Type B pancreatic cell (in vitro differentiated cells): ENCODE measurements at regions not wholly inside any gene's neighbourhood (a gene's known extent, or its start where the extent isn't known, plus 50 kb on each side); places are given as distances from the start of the nearest gene placed in this dataset.

Experiments
- DNase-seq: peaks from one replicate; pipeline ENCODE4 v3.0.0; 2021; ENCODE audit warnings: mixed read lengths; ENCODE audit not compliant: unreplicated experiment; ENCODE audit errors: extremely low spot score
- H3K27ac Mint-ChIP-seq: 2 replicates; pipeline ENCODE4 v1.8.0; 2021; ENCODE audit warnings: mild to moderate bottlenecking, mixed read lengths
- H3K27me3 Mint-ChIP-seq: 2 replicates; pipeline ENCODE4 v1.8.0; 2021; ENCODE audit warnings: mixed read lengths
- H3K36me3 Mint-ChIP-seq: 2 replicates; pipeline ENCODE4 v1.8.0; 2021; ENCODE audit warnings: mixed read lengths
- H3K4me1 Mint-ChIP-seq: one replicate; pipeline ENCODE4 v1.8.0; 2021; ENCODE audit warnings: mixed read lengths; ENCODE audit not compliant: unreplicated experiment
- H3K4me3 Mint-ChIP-seq: 2 replicates; pipeline ENCODE4 v1.8.0; 2021; ENCODE audit warnings: mild to moderate bottlenecking, mixed read lengths
- H3K9me3 Mint-ChIP-seq: 2 replicates; pipeline ENCODE4 v1.8.0; 2021; ENCODE audit warnings: mixed read lengths
- CTCF ChIP-seq: fragments of 200-600 bp; sonication (generic); conservative IDR thresholded peaks from 2 replicates; pipeline ENCODE4 v1.5.0; 2021; ENCODE audit warnings: antibody characterized with exemption, mild to moderate bottlenecking

- peaks cover 84% of the 10 kb centered on the region for H3K27me3 Mint-ChIP-seq
- no peaks in the 10 kb centered on the region for H3K36me3 Mint-ChIP-seq
- H3K27ac Mint-ChIP-seq, result no peak overlapping the region
- no peak for TF ChIP-seq CTCF
- DNase-seq, result no peak
- no peaks in the 10 kb centered on the region for H3K9me3 Mint-ChIP-seq
- H3K4me1 Mint-ChIP-seq, result peaks cover 9% of the 10 kb centered on the region
- H3K4me3 Mint-ChIP-seq, result peak overlapping the region; percentile 40
These were observed 120.7 kb upstream of the C14orf180 start for GRCh38 chr14:104458845-104459244.

- H3K27me3 Mint-ChIP-seq, result peaks cover 87% of the 10 kb centered on the region
- peak overlapping the region; percentile 48 for H3K4me3 Mint-ChIP-seq
- H3K4me1 Mint-ChIP-seq, result peaks cover 9% of the 10 kb centered on the region
- H3K9me3 Mint-ChIP-seq, result no peaks in the 10 kb centered on the region
- no peaks in the 10 kb centered on the region for H3K36me3 Mint-ChIP-seq
- no peak for TF ChIP-seq CTCF
- no peak overlapping the region for H3K27ac Mint-ChIP-seq
- no peak for DNase-seq
These were observed 118.5 kb upstream of the C14orf180 start for GRCh38 chr14:104460791-104461651.

- no peaks in the 10 kb centered on the region for H3K9me3 Mint-ChIP-seq
- peaks cover 9% of the 10 kb centered on the region for H3K4me1 Mint-ChIP-seq
- peak; percentile 65 for DNase-seq
- no peak for TF ChIP-seq CTCF
- H3K27ac Mint-ChIP-seq, result no peak overlapping the region
- H3K4me3 Mint-ChIP-seq, result peak overlapping the region; percentile 78
- peaks cover 86% of the 10 kb centered on the region for H3K27me3 Mint-ChIP-seq
- no peaks in the 10 kb centered on the region for H3K36me3 Mint-ChIP-seq
These were observed 117.7 kb upstream of the C14orf180 start for GRCh38 chr14:104461676-104462449.

GRCh38 chr14:104462651-104463630, 116.6 kb upstream of the C14orf180 start:
- no peaks in the 10 kb centered on the region for H3K9me3 Mint-ChIP-seq
- peak overlapping the region; percentile 34 for H3K4me3 Mint-ChIP-seq
- H3K27ac Mint-ChIP-seq, result no peak overlapping the region
- peaks cover 9% of the 10 kb centered on the region for H3K4me1 Mint-ChIP-seq
- TF ChIP-seq CTCF, result no peak
- H3K36me3 Mint-ChIP-seq, result no peaks in the 10 kb centered on the region
- peaks cover 86% of the 10 kb centered on the region for H3K27me3 Mint-ChIP-seq
- no peak for DNase-seq

GRCh38 chr14:104464907-104465306, 114.7 kb upstream of the C14orf180 start:
- peaks cover 9% of the 10 kb centered on the region for H3K4me1 Mint-ChIP-seq
- no peak overlapping the region for H3K27ac Mint-ChIP-seq
- H3K27me3 Mint-ChIP-seq, result peaks cover 81% of the 10 kb centered on the region
- no peak for DNase-seq
- no peak overlapping the region for H3K4me3 Mint-ChIP-seq
- no peaks in the 10 kb centered on the region for H3K36me3 Mint-ChIP-seq
- TF ChIP-seq CTCF, result no peak
- H3K9me3 Mint-ChIP-seq, result no peaks in the 10 kb centered on the region
